Nephron progenitor cell (in vitro differentiated cells): ENCODE measurements at regions not wholly inside any gene's neighbourhood (a gene's known extent, or its start where the extent isn't known, plus 50 kb on each side); places are given as distances from the start of the nearest gene placed in this dataset.

Experiments
- DNase-seq: peaks from one replicate; pipeline ENCODE4 v3.0.0; 2021
- H3K27ac Mint-ChIP-seq: 2 replicates; pipeline ENCODE4 v1.8.0; 2021; ENCODE audit warnings: mild to moderate bottlenecking, moderate library complexity, mixed read lengths
- H3K27me3 Mint-ChIP-seq: 2 replicates; pipeline ENCODE4 v1.8.0; 2021; ENCODE audit warnings: mild to moderate bottlenecking, low read depth, mixed read lengths; ENCODE audit not compliant: poor library complexity
- H3K36me3 Mint-ChIP-seq: 2 replicates; pipeline ENCODE4 v1.8.0; 2021; ENCODE audit warnings: low read depth, mixed read lengths
- H3K4me1 Mint-ChIP-seq: 2 replicates; pipeline ENCODE4 v1.8.0; 2021; ENCODE audit warnings: mixed read lengths
- H3K4me3 Mint-ChIP-seq: 2 replicates; pipeline ENCODE4 v1.8.0; 2021; ENCODE audit warnings: mild to moderate bottlenecking, moderate library complexity, mixed read lengths
- H3K9me3 Mint-ChIP-seq: 2 replicates; pipeline ENCODE4 v1.8.0; 2021; ENCODE audit warnings: mild to moderate bottlenecking, moderate library complexity, mixed read lengths
- CTCF ChIP-seq: fragments of 200-600 bp; sonication (generic); IDR thresholded peaks from 2 replicates; pipeline ENCODE4 v1.5.0; 2021; ENCODE audit warnings: antibody characterized with exemption

- H3K27ac Mint-ChIP-seq: no peak overlapping the region
- peaks cover 41% of the 10 kb centered on the region for H3K4me1 Mint-ChIP-seq
- H3K36me3 Mint-ChIP-seq: peaks cover 7% of the 10 kb centered on the region
- peaks cover 10% of the 10 kb centered on the region for H3K9me3 Mint-ChIP-seq
- no peak overlapping the region for H3K4me3 Mint-ChIP-seq
- no peak for TF ChIP-seq CTCF
- H3K27me3 Mint-ChIP-seq: peaks cover 4% of the 10 kb centered on the region
- DNase-seq: no peak
Observed at GRCh38 chr3:64909011-64909410, 221.2 kb upstream of the ADAMTS9 start.

GRCh38 chr3:64908251-64908685 lies 220.5 kb upstream of the ADAMTS9 start:
- H3K9me3 Mint-ChIP-seq: peaks cover 10% of the 10 kb centered on the region
- peaks cover 34% of the 10 kb centered on the region for H3K4me1 Mint-ChIP-seq
- H3K4me3 Mint-ChIP-seq: no peak overlapping the region
- H3K36me3 Mint-ChIP-seq: peaks cover 7% of the 10 kb centered on the region
- no peak for TF ChIP-seq CTCF
- DNase-seq: no peak
- H3K27ac Mint-ChIP-seq: no peak overlapping the region
- H3K27me3 Mint-ChIP-seq: peaks cover 4% of the 10 kb centered on the region

- H3K27me3 Mint-ChIP-seq: peaks cover 7% of the 10 kb centered on the region
- no peaks in the 10 kb centered on the region for H3K36me3 Mint-ChIP-seq
- H3K9me3 Mint-ChIP-seq: no peaks in the 10 kb centered on the region
- TF ChIP-seq CTCF: no peak
- H3K4me3 Mint-ChIP-seq: no peak overlapping the region
- H3K27ac Mint-ChIP-seq: peak overlapping the region; percentile 14
- H3K4me1 Mint-ChIP-seq: peaks cover 45% of the 10 kb centered on the region
- no peak for DNase-seq
Observed at GRCh38 chr3:64905906-64906410, 218.2 kb upstream of the ADAMTS9 start.

- Mint-ChIP-seq H3K4me3 (no peak overlapping the region), H3K9me3 (no peaks in the 10 kb centered on the region), H3K36me3 (no peaks in the 10 kb centered on the region), H3K27me3 (peaks cover 3% of the 10 kb centered on the region), H3K27ac (no peak overlapping the region), H3K4me1 (peaks cover 25% of the 10 kb centered on the region)
- no peak for DNase-seq
- no peak for TF ChIP-seq CTCF
Observed at GRCh38 chr3:64903006-64903405, 215.2 kb upstream of the ADAMTS9 start.

DNA sequence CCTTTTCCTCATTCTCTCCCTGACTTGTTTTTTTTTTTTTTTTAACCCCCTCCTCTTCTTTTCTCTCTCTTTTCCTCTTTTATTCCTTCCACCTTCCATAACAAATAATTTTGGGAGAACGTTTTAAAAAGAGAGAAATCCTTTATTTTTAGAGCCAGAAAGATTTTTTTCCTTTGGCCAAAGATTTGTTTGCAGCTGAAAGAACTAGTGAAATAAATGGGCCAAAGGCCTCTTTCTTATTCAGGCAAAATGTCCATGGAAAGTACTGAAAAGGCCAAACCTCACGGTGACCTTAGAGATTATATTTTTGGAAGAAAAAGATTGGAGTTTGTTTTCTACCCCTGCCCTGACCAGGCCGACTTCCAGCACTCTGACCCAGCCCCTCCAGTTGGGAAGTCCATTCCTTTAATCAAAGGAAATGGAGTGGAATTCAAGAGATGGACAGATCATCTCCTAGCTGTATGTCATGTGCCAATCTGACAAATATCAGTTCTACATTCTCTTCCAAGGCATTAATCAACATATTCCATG lies 214.3 kb upstream of the ADAMTS9 start:
- Mint-ChIP-seq H3K9me3 (no peaks in the 10 kb centered on the region), H3K4me3 (no peak overlapping the region), H3K4me1 (peaks cover 22% of the 10 kb centered on the region), H3K27ac (peak overlapping the region; percentile 64), H3K27me3 (peaks cover 3% of the 10 kb centered on the region), H3K36me3 (no peaks in the 10 kb centered on the region)
- TF ChIP-seq CTCF: no peak
- DNase-seq: no peak

DNA sequence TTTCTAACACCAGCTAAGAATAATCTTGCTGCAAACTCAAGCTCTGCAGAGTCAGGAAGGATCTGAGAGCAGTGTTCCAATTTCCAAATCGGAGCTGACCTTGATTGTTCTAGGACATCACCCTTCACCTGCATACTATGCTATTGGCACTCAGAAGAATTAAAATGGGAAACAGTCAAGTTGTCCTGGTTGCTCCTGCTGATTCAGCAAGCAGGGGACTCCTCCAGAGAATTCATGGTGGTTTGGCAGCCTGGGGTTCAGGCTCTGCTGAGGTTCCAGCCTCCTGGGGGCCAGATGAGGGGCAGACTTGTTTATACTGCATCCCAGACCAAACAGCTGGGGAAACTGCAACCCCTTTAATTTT lies 213.7 kb upstream of the ADAMTS9 start:
- no peak for TF ChIP-seq CTCF
- Mint-ChIP-seq H3K9me3 (no peaks in the 10 kb centered on the region), H3K4me3 (no peak overlapping the region), H3K27me3 (peaks cover 3% of the 10 kb centered on the region), H3K4me1 (peaks cover 21% of the 10 kb centered on the region), H3K27ac (no peak overlapping the region), H3K36me3 (no peaks in the 10 kb centered on the region)
- no peak for DNase-seq
